ENCODE measurements at regions not wholly inside any gene's neighbourhood (a gene's known extent, or its start where the extent isn't known, plus 50 kb on each side); places are given as distances from the start of the nearest gene placed in this dataset.
"Not testable (repeated sequence)": the region's sequence is repeated elsewhere in the genome, so short reads cannot be mapped to it uniquely, and the experiment has no call there.

DNA sequence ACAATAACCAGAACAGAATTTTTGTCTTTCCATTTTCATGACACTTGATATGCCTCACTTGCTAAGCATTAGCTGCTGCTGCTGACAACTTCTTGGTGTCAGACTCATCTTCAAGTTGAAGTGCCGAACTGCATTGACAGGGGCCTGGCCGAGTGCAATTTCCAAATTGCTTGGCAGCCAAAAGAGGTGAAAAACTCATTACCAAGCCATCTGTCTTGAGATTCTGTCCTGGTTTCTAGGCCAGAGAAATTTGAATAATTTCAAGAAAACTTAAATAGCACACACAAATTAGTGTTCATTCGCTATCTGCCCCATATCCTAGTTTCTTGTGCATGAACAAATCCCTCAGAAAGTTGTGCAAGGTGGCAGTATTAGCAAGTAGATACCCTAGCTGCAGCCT, 165.3 kb upstream of the RASSF8 start:
- no peak for DNase-seq (ENCODE audit: low read depth)

DNA sequence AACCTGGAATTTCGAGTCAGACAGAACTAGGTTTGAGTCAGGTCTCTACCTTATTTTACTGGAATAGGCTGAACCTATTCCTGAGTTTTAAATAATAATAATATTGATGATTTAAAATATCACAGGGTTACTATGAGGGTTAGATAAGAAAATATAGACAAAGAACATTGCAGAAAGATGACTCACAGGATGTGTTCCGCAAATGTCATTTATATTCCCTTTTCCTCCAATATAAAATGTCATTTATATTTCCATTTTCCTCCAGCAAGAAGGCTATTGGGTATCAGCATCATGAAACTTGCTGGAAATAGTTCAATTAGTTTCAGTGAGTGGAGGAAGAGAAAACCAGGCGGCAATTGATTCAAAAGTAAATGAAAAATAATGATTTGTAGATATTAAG, 163.9 kb upstream of the RASSF8 start:
- DNase-seq (ENCODE audit: low read depth): peak; percentile 23

GRCh38 chr12:25796523-25797000, 161.9 kb upstream of the RASSF8 start:
- DNase-seq (ENCODE audit: low read depth): peak; percentile 52

DNA sequence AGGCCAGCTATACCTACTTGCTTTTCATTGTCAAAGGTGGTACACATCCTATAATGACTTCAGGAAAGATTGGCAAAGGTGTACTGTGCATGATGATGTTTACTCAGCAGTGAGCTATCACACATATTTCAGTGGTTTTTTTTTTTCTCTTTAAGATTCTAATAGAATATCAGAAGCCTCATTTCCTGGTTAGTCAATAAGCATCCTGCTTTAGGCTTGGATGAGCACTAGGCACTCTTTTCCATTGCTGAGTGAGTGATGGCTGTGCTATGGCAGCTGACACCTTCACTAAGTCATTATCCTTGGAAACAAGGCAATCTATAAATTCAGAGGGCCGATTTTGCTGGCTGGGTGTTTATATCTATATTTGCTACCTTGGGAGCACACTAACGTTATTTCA, 161.1 kb upstream of the RASSF8 start:
- DNase-seq (ENCODE audit: low read depth): no peak

DNA sequence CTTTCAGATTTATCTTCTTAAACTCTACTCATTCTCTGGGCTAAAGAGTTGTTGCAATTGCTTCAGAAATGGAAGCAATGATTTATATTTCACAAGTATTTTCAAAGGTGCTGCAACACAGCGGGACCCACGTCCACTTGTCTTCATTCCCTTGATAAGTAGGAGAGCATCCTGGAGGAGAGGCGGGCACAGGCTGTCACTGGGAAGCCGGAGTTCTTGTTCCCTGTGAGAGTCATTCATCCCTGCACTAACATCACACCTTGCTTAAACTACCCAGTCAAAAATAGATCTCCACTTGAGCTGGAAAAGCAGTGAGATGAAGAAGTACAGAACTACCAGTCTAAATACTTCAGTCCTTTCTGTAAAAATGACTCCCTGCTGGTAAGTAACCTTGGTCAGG, 160.5 kb upstream of the RASSF8 start:
- no peak for DNase-seq (ENCODE audit: low read depth)

DNA sequence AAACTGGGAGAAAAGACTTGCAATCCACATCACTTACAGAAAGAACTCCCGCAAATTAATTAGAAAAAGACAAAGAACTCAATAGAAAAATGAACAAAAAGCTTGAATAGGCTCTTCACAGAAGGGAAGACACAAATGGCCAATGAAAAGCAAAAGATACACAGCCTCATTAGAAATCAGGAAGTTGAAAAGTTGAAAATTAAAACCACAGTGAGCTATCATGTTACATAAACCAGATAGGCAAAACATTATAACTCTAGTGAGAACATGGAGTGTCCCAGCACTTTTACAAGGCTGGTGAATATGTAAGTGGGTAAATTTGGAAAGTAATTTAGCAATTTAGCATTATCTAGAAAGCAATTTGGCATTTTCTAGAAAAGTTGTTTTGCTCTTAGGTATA, 158.4 kb upstream of the RASSF8 start:
- peak; percentile 66 for DNase-seq (ENCODE audit: low read depth)

DNA sequence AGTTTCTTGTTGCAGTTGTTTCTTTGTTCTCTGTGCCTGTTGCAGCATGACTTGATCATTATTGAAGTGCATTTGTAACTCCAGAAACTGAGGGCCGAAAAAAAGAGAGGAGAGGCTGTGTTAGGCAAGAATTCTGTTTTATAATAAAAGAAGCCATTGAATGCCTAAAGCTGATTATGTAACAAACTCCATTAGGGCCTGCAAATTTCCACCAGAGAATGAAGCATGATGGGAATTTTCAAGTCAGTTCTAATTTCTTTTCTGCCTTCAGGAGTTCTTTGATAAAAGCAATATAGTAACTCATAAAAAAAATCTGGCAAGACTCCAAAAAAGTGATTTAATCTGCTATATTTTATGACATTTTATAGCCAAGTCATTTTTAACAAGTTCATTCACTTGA, 156.7 kb upstream of the RASSF8 start:
- no peak for DNase-seq (ENCODE audit: low read depth)

- no peak for DNase-seq (ENCODE audit: low read depth)
Measured at GRCh38 chr12:25802143-25802542, 156.3 kb upstream of the RASSF8 start.

- not testable (repeated sequence) for DNase-seq (ENCODE audit: low read depth)
Measured at GRCh38 chr12:25803029-25803664, 155.3 kb upstream of the RASSF8 start.

GRCh38 chr12:25804286-25804685, 154.2 kb upstream of the RASSF8 start:
- DNase-seq (ENCODE audit: low read depth): peak; percentile 33

- peak; percentile 52 for DNase-seq (ENCODE audit: low read depth)
Measured at GRCh38 chr12:25806271-25806670, 152.2 kb upstream of the RASSF8 start.

- no peak for DNase-seq (ENCODE audit: low read depth)
Measured at GRCh38 chr12:25808604-25809003, 149.9 kb upstream of the RASSF8 start.

DNA sequence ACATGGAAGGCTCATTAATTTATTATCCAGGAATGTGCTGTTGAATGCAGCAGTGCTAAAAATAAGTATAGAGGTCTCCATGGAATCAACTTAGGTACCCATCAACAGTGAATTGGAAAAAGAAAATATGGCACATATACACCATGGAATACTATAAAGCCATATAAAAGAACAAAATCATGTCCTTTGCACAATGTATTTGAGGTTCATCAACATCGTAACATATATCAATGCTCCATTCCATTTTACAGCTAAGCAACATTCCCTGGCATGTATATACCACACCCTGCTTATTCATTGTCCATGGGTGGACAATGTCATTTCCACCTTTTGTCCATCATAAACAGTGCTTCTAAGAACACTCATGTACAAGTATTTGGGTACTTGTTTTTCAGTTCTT, 147.8 kb upstream of the RASSF8 start:
- DNase-seq (ENCODE audit: low read depth): no peak

- peak; percentile 75 for DNase-seq (ENCODE audit: low read depth)
Measured at GRCh38 chr12:25811656-25812126, 146.8 kb upstream of the RASSF8 start.

- DNase-seq (ENCODE audit: low read depth): no peak
Measured at GRCh38 chr12:25812295-25812694, 146.2 kb upstream of the RASSF8 start.

GRCh38 chr12:25813843-25814242, 144.6 kb upstream of the RASSF8 start:
- no peak for DNase-seq (ENCODE audit: low read depth)

DNA sequence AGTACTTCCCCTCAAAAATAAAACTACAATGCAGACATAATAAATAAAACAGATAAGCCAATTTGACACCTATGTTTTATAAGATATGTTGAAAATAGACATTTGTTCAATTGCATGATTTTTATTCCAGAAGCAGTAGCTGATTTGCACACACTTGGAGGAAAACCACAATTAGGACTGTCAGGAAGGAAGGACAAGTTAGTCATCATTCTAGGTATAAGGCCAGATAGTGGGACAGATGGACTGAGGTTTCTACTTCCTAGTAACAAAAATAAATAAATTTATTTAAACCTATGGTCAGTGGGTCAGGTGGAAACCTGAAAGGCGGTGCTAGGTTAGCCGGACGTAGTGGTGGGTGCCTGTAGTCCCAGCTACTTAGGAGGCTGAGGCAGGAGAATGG, 141.8 kb upstream of the RASSF8 start:
- DNase-seq (ENCODE audit: low read depth): peak; percentile 55

DNA sequence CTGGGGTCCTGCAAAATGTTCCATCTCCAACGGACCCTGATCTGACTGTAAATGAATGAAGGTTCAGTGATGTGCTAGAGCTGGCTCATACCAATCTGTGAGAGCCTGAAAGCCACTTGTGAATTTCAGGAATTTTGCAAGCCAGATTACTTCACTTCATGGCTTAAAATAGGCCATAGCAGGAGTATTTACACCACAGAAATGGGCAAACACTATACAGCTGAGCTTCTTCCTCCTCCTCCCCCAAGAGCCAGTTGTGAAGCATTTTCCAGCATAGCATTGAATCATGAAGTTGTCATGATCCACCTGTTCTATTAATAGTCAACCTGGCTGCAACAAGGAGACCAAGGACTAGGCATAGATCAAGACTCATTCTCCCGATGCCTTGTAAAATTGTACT, 141.3 kb upstream of the RASSF8 start:
- DNase-seq (ENCODE audit: low read depth): peak; percentile 52

GRCh38 chr12:25818596-25819390, 139.7 kb upstream of the RASSF8 start:
- no peak for DNase-seq (ENCODE audit: low read depth)

GRCh38 chr12:25819691-25820090, 138.8 kb upstream of the RASSF8 start:
- DNase-seq (ENCODE audit: low read depth): no peak

- no peak for DNase-seq (ENCODE audit: low read depth)
Measured at GRCh38 chr12:25822281-25822680, 136.2 kb upstream of the RASSF8 start.

DNA sequence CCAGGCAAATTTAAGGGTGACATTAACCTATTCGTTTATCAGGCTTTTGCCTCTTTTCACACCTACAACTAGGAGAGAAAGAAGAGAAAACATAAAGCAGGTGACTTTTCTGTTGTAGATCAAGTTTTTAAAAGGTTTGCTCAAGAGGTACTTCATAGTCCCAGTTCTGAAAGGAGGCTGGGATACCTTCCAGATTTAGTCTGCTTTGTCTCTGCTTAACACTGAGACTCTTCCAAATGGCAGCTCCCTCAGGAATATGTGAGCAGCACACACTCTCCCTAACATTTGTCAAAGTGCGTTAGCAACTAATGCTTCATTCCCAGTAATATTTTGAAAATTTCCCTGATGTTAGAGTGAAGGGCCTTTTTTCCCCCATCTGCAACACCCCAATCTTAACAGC, 133.7 kb upstream of the RASSF8 start:
- no peak for DNase-seq (ENCODE audit: low read depth)

DNA sequence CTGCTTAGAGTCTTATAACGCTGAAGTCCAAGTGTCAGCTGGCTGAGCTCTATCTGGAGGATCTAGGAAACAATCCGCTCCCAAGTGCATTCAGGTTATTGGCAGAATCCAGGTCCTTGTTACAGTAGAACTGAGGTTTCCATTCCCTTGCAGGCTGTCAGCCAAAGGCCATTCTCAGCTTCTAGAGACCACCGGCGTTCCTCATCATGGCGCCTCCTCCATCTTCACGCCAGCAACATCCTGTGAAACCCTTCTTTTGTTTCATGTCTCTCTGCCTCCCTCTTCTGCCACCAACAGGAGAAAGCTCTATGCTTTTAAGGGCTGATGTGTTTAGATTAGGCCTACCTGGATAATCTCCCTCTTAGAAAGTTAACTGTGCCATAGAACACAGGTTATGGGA, 133.0 kb upstream of the RASSF8 start:
- no peak for DNase-seq (ENCODE audit: low read depth)

GRCh38 chr12:25827141-25827540, 131.3 kb upstream of the RASSF8 start:
- DNase-seq (ENCODE audit: low read depth): no peak
